K562 (cell line): ENCODE measurements at regions not wholly inside any gene's neighbourhood (a gene's known extent, or its start where the extent isn't known, plus 50 kb on each side); places are given as distances from the start of the nearest gene placed in this dataset.

Experiments
- ATAC-seq: fragments of 200-7000 bp; cut with Tn5 transposase; 3 replicates; pipeline ENCODE4 v1.9.1; 2020; ENCODE audit warnings: moderate library complexity
- BruUV-seq: library from RNA; stranded (reverse); fragments of 400-500 nt; replicated peaks from 2 replicates; lab custom pipeline; 2021; lab: Mats Ljungman, UMichigan
- CTCF ChIA-PET: fragments of 300-600 bp; formaldehyde crosslinking; extraction: SDS; loops from one replicate; lab custom pipeline; 2021; ENCODE audit warnings: low intra/inter-chr PET ratio; lab: Yijun Ruan, JAX
- POLR2A ChIA-PET: fragments of 300-600, 350-650 bp; sonication (Branson Sonifier 250); formaldehyde crosslinking; extraction: SDS; loops from one replicate; lab custom pipeline; 2021; ENCODE audit warnings: antibody characterized with exemption, inconsistent platforms; lab: Yijun Ruan, JAX
- DNase-seq, 4 experiments: peaks; one replicate each; pipeline versions ENCODE4 v3.0.0 to v3.0.0-alpha.2; 2011 to 2018; ENCODE audit warnings: low spot score in 3 of 4, mixed read lengths in 3 of 4; ENCODE audit errors: extremely low read depth in 1 of 4
- FAIRE-seq: peaks from 2 replicates; lab custom pipeline; 2011; peaks lifted over from hg19 to GRCh38; lab: Jason Lieb, UNC
- H2AFZ ChIP-seq: 2 replicates; pipeline ENCODE4 v1.6.0; 2011; ENCODE audit warnings: low read depth, low read length, control low read depth, inconsistent platforms
- H3K27ac ChIP-seq: fragments of 200-600 bp; 3 replicates; pipeline ENCODE4 v1.8.0; 2011; ENCODE audit warnings: low read depth, mild to moderate bottlenecking, control low read depth, inconsistent platforms, low read length, moderate library complexity, mixed read lengths; ENCODE audit errors: extremely low read depth
- H3K27me3 ChIP-seq, 2 experiments: fragments of 300-600 bp in 1 of 2; 2 replicates in 1 of 2; 3 replicates in 1 of 2; pipeline versions ENCODE4 v1.6.0 to v1.8.0; 2011; ENCODE audit warnings: inconsistent platforms in 2 of 2, low read length in 2 of 2, mild to moderate bottlenecking in 1 of 2, mixed read lengths in 1 of 2, moderate library complexity in 1 of 2; ENCODE audit not compliant: control insufficient read depth in 2 of 2, insufficient read depth in 2 of 2
- H3K36me3 ChIP-seq: fragments of 300-600 bp; 3 replicates; pipeline ENCODE4 v1.8.0; 2011; ENCODE audit warnings: mild to moderate bottlenecking, low read length, inconsistent platforms; ENCODE audit not compliant: control insufficient read depth, insufficient read depth
- H3K4me1 ChIP-seq, 2 experiments: fragments of 200-600 bp in 1 of 2; replicated peaks in 1 of 2; 2 replicates in 1 of 2; 3 replicates in 1 of 2; pipeline versions ENCODE4 v1.5.1 to v1.8.0; 2011; ENCODE audit warnings: inconsistent platforms in 2 of 2, low read length in 2 of 2, mild to moderate bottlenecking in 1 of 2, mixed read lengths in 1 of 2, moderate library complexity in 1 of 2; ENCODE audit not compliant: control insufficient read depth in 2 of 2, insufficient read depth in 2 of 2
- H3K4me2 ChIP-seq: 2 replicates; pipeline ENCODE4 v1.6.1; 2011; ENCODE audit warnings: low read length, control low read depth, inconsistent platforms, mixed read lengths; ENCODE audit not compliant: insufficient read depth
- H3K4me3 ChIP-seq: fragments of 200-600 bp; sonication (generic), shearing (Covaris generic); 2 replicates; pipeline ENCODE4 v1.5.1; 2016; ENCODE audit warnings: control low read depth, inconsistent platforms
- H3K79me2 ChIP-seq: fragments of 200-600 bp; 3 replicates; pipeline ENCODE4 v1.8.0; 2011; ENCODE audit warnings: low read length, inconsistent platforms; ENCODE audit not compliant: control insufficient read depth, insufficient read depth
- H3K9ac ChIP-seq, 2 experiments: 2 replicates each; pipeline versions ENCODE4 v1.6.0 to v1.6.1; 2011; ENCODE audit warnings: low read depth in 2 of 2, low read length in 2 of 2, control low read depth in 1 of 2, inconsistent platforms in 1 of 2, mild to moderate bottlenecking in 1 of 2, mixed read lengths in 1 of 2; ENCODE audit not compliant: insufficient read depth in 1 of 2
- H3K9me1 ChIP-seq: one replicate; pipeline ENCODE4 v1.6.0; 2011; ENCODE audit warnings: inconsistent platforms, mild to moderate bottlenecking, low read length, moderate library complexity; ENCODE audit not compliant: control insufficient read depth, insufficient read depth
- H3K9me3 ChIP-seq: replicated peaks from 2 replicates; pipeline ENCODE4 v1.5.1; 2011; ENCODE audit warnings: low read depth, low read length, inconsistent platforms; ENCODE audit not compliant: control insufficient read depth, insufficient read depth
- H4K20me1 ChIP-seq: replicated peaks from 2 replicates; pipeline ENCODE4 v1.6.1; 2011; ENCODE audit warnings: low read length, inconsistent platforms, mixed read lengths; ENCODE audit not compliant: control insufficient read depth, insufficient read depth
- BHLHE40 ChIP-seq: IDR thresholded peaks from 2 replicates; pipeline ENCODE4 v1.6.1; 2011; ENCODE audit warnings: low read length, improper control_type of control experiment
- FOXP1 ChIP-seq: sonication (generic); formaldehyde crosslinking; IDR thresholded peaks from 2 replicates; pipeline ENCODE4 v1.8.0; 2022; ENCODE audit warnings: mild to moderate bottlenecking, missing genetic modification reagents
- NFE2 ChIP-seq: IDR thresholded peaks from 2 replicates; pipeline ENCODE4 v1.6.1; 2014; ENCODE audit warnings: antibody characterized with exemption, low read depth
- NRF1 ChIP-seq, 2 experiments: fragments of 450-650 bp; IDR thresholded peaks in 1 of 2; conservative IDR thresholded peaks in 1 of 2; 2 replicates each; pipeline ENCODE4 v1.6.1; 2014; ENCODE audit warnings: mild to moderate bottlenecking in 2 of 2
- RBM15 ChIP-seq: fragments of 200-400 bp; formaldehyde crosslinking; IDR thresholded peaks from 2 replicates; pipeline ENCODE4 v1.6.1; 2018; ENCODE audit warnings: mild to moderate bottlenecking, low read length, moderate library complexity; ENCODE audit not compliant: insufficient read depth
- ZNF12 ChIP-seq: sonication (generic); formaldehyde crosslinking; IDR thresholded peaks from 2 replicates; pipeline ENCODE4 v1.4.0; 2020; ENCODE audit warnings: mild to moderate bottlenecking, missing genetic modification reagents
- ZNF561 ChIP-seq: fragments of 450-650 bp; formaldehyde crosslinking; conservative IDR thresholded peaks from 2 replicates; pipeline ENCODE4 v1.4.0; 2020; ENCODE audit warnings: mild to moderate bottlenecking, moderate library complexity
- WGBS: fragments of 100-300 bp; shearing (Covaris generic); methylation state at CpG from one replicate; pipeline ENCODE4 v1.1.6; 2016; ENCODE audit warnings: low coverage, mixed read lengths; ENCODE audit not compliant: insufficient coverage; ENCODE audit errors: missing lambda C conversion rate; 5-methylcytosine and 5-hydroxymethylcytosine counted together
- in situ Hi-C: fragments of 300-500 bp; cut with MboI; formaldehyde crosslinking; loops from 4 replicates; pipeline ENCODE4 v1.15.0; 2018; ENCODE audit warnings: inconsistent platforms, mixed read lengths
- intact Hi-C: fragments of 100-400 bp; cut with micrococcal nuclease; formaldehyde crosslinking; loops from 2 replicates; pipeline ENCODE4 v1.14.2; 2022
- TF ChIP-seq, protein P1 (sequence below): fragments of 250-450 bp; sonication (Bioruptor Pico); IDR thresholded peaks from 2 replicates; pipeline ENCODE4 v1.8.0; 2021; ENCODE audit warnings: borderline replicate concordance, mild to moderate bottlenecking, moderate library complexity; ENCODE audit not compliant: poor library complexity, severe bottlenecking
- TF ChIP-seq, protein P2 (sequence below): fragments of 450-650 bp; IDR thresholded peaks from 2 replicates; pipeline ENCODE4 v1.6.1; 2014; ENCODE audit warnings: low read depth, mild to moderate bottlenecking, moderate library complexity, borderline replicate concordance
- TF ChIP-seq, protein P3 (sequence below): fragments of 250-450 bp; sonication (Bioruptor Pico); IDR thresholded peaks from 2 replicates; pipeline ENCODE4 v1.8.0; 2022; ENCODE audit warnings: inconsistent platforms, mild to moderate bottlenecking, moderate library complexity, borderline replicate concordance
- TF ChIP-seq, protein P4 (sequence below): fragments of 250-450 bp; sonication (Bioruptor Pico); IDR thresholded peaks from 2 replicates; pipeline ENCODE4 v1.8.0; 2022; ENCODE audit warnings: moderate library complexity, mild to moderate bottlenecking, inconsistent platforms

DNA sequence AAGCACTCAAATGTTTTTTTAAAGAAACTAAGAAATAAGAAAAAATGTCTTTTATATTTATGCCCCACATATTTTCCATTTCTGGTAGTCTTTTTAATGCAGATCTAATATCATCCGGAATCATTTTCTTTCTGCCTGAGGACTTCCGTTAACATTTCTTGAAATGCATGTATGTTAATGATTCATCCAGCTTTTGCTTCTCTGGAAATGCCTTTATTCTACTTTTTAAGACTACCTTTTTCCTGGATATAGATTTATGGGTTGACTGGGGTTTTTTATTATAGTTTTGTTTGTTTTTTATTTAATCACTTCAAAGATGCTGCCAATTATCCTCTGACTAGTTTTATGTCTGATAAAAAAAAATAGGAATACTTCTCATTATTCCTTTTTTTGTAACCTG is 57.1 kb upstream of the LDLRAD3 start:
- Histone ChIP-seq H3K79me2 (no peaks in the 10 kb centered on the region), H4K20me1 (no peaks in the 10 kb centered on the region), H3K9me1 (no peaks in the 10 kb centered on the region), H3K9me3 (no peaks in the 10 kb centered on the region), H3K27ac (no peak overlapping the region), H3K4me2 (no peak overlapping the region), H3K4me3 (no peak overlapping the region), H3K36me3 (no peaks in the 10 kb centered on the region), H3K9ac (no peak overlapping the region), H3K4me1 (no peaks in the 10 kb centered on the region), H2AFZ (no peak overlapping the region), H3K27me3 (peaks cover 5 to 17% of the 10 kb centered on the region in 2 experiments)
- ATAC-seq (no peak), FAIRE-seq (no peak), DNase-seq (no peak)
- WGBS = 2% methylated on average over 2 of the region's 2 CpGs
- intact Hi-C loops (no loop called here), in situ Hi-C loops (no loop called here)
- no TSS peak for BruUV-seq
- ChIA-PET POLR2A (no interaction called here), CTCF (no interaction called here)
- TF ChIP-seq, protein P1, sequence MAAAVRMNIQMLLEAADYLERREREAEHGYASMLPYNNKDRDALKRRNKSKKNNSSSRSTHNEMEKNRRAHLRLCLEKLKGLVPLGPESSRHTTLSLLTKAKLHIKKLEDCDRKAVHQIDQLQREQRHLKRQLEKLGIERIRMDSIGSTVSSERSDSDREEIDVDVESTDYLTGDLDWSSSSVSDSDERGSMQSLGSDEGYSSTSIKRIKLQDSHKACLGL = no peak
- TF ChIP-seq, protein P2, sequence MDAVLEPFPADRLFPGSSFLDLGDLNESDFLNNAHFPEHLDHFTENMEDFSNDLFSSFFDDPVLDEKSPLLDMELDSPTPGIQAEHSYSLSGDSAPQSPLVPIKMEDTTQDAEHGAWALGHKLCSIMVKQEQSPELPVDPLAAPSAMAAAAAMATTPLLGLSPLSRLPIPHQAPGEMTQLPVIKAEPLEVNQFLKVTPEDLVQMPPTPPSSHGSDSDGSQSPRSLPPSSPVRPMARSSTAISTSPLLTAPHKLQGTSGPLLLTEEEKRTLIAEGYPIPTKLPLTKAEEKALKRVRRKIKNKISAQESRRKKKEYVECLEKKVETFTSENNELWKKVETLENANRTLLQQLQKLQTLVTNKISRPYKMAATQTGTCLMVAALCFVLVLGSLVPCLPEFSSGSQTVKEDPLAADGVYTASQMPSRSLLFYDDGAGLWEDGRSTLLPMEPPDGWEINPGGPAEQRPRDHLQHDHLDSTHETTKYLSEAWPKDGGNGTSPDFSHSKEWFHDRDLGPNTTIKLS = no peak
- TF ChIP-seq ZNF561 (CRISPR knock-in tag) = no peak

DNA sequence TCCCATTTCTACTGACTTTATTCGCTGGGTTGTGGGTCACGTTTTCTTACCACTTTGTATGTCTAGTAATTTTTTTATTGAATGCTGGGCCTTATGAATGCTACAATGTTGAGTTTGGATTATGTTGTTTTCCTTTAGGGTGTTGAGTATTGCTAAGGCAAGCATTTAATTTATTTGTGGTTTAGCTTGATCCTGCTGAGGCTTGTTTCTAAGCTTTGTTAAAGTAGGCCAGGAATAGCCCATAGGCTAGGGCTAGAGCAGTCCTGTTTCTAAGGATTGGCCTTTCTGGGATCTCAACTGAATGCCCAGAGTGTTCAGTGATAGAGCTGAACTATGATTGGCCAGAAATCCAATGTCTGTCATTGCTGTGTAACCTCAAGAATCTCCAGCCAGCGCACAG is 56.1 kb upstream of the LDLRAD3 start:
- ChIA-PET POLR2A (interaction anchor here (0.6 kb wide), 1 partner anchor 232 kb away, joined by 3 read pairs; no protein-coding TSS in a partner anchor), CTCF (no interaction called here)
- H3K36me3 ChIP-seq = no peaks in the 10 kb centered on the region
- H2AFZ ChIP-seq = no peak overlapping the region
- no peak overlapping the region for H3K4me3 ChIP-seq
- no peaks in the 10 kb centered on the region for H3K79me2 ChIP-seq
- no peaks in the 10 kb centered on the region for H3K4me1 ChIP-seq
- no peak for FAIRE-seq
- no peak for DNase-seq
- H4K20me1 ChIP-seq = no peaks in the 10 kb centered on the region
- in situ Hi-C loops = no loop called here
- no peak overlapping the region for H3K4me2 ChIP-seq
- intact Hi-C loops = no loop called here
- 4% methylated on average over 3 of the region's 3 CpGs for WGBS
- H3K9me1 ChIP-seq = no peaks in the 10 kb centered on the region
- no peak overlapping the region for H3K27ac ChIP-seq
- ATAC-seq = no peak
- peaks cover 5 to 17% of the 10 kb centered on the region in 2 experiments for H3K27me3 ChIP-seq
- BruUV-seq = no TSS peak
- H3K9ac ChIP-seq = no peak overlapping the region
- no peaks in the 10 kb centered on the region for H3K9me3 ChIP-seq
- TF ChIP-seq, protein P3, sequence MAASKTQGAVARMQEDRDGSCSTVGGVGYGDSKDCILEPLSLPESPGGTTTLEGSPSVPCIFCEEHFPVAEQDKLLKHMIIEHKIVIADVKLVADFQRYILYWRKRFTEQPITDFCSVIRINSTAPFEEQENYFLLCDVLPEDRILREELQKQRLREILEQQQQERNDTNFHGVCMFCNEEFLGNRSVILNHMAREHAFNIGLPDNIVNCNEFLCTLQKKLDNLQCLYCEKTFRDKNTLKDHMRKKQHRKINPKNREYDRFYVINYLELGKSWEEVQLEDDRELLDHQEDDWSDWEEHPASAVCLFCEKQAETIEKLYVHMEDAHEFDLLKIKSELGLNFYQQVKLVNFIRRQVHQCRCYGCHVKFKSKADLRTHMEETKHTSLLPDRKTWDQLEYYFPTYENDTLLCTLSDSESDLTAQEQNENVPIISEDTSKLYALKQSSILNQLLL (CRISPR knock-in tag) = no peak
- no peak for TF ChIP-seq NRF1 (conservative IDR thresholded peaks at IDR 0.05 in 1 of 2, IDR thresholded peaks at IDR 0.05 in 1 of 2)
- no peak for TF ChIP-seq RBM15
- TF ChIP-seq FOXP1 (CRISPR knock-in tag) = no peak
- TF ChIP-seq BHLHE40 = no peak
- TF ChIP-seq ZNF12 = no peak
- TF ChIP-seq, protein P4, sequence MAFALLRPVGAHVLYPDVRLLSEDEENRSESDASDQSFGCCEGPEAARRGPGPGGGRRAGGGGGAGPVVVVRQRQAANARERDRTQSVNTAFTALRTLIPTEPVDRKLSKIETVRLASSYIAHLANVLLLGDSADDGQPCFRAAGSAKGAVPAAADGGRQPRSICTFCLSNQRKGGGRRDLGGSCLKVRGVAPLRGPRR (CRISPR knock-in tag) = no peak
- TF ChIP-seq NFE2 = no peak
